NCI-H748 treated with DMSO at 0.1 percent for 48 hours (cell line): ENCODE measurements at regions not wholly inside any gene's neighbourhood (a gene's known extent, or its start where the extent isn't known, plus 50 kb on each side); places are given as distances from the start of the nearest gene placed in this dataset.

Experiments used
- DNase-seq: peaks from one replicate; lab custom pipeline; 2025; lab: John Stamatoyannopoulos, UW

- DNase-seq = no peak
These were observed 256.4 kb downstream of the MEIS1 start for GRCh38 chr2:66691031-66691965.

- no peak for DNase-seq
These were observed 257.7 kb downstream of the MEIS1 start for GRCh38 chr2:66692521-66693054.

GRCh38 chr2:66693076-66693965 lies 258.4 kb downstream of the MEIS1 start:
- DNase-seq = no peak

GRCh38 chr2:66694087-66694860 lies 259.3 kb downstream of the MEIS1 start:
- DNase-seq = no peak

GRCh38 chr2:66695226-66695735 lies 260.4 kb downstream of the MEIS1 start:
- DNase-seq = no peak

DNA sequence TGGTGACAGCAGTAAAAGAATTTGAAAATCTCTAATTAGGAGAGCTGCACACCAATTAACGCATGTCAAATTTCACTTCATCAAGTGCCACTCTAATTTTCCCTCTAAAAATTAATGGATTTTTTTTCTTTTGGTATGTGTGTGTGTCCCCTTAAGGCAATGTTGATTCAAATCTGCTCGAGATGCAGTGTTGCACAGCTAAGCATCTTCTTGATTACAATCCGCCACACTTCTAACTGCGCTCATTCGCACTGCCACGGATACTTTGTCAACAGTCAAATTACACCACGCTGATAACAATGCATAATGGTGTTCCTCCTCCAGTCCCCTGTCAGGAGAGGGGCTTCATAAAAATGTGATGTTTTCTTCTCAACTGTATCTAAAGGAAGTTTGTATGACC lies 261.4 kb downstream of the MEIS1 start:
- DNase-seq = peak; percentile 38

GRCh38 chr2:66696886-66697285 lies 262.0 kb downstream of the MEIS1 start:
- no peak for DNase-seq

GRCh38 chr2:66697366-66697765 lies 262.4 kb downstream of the MEIS1 start:
- DNase-seq = no peak

DNA sequence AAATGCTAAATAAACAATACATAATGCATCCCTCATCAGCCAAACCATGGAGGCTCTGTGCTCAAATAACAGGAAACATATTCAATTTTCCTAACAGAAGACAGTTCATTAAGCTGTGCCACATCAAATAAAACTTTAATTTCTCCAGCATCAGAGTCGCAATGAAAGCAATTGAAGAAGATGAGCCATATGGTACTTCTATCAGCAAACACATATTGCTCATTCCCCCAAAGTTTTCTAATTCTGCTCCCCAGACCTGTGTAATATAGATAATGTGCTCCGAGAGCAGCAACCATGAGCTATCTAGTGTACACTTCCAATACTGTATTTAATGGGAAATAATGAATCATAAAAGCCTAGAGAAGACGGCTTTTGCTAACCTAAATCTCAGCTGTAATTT lies 263.2 kb downstream of the MEIS1 start:
- no peak for DNase-seq

GRCh38 chr2:66698576-66699239 lies 263.8 kb downstream of the MEIS1 start:
- DNase-seq = no peak

- DNase-seq = no peak
These were observed 264.5 kb downstream of the MEIS1 start for GRCh38 chr2:66699416-66699792.

GRCh38 chr2:66699793-66700676 lies 265.1 kb downstream of the MEIS1 start:
- peak; percentile 71 for DNase-seq

DNA sequence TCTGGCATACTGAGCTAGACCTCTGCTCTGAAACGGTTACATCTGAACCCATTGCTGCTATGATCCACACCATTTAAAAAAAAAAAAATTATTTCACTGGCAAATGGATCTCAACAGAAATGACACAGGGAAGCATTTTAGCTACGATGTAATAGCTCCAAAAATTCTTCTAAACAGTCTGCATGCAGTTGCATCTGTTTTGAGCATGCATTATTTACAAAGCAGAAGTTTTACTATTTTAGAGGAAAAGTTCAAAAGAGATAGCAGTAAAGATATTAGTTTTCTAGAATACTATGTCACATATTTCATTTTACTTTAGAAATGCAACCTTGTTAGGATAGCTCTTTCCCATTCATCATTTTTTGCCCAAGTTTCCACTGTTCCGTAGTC lies 265.7 kb downstream of the MEIS1 start:
- no peak for DNase-seq

GRCh38 chr2:66701251-66701650 lies 266.3 kb downstream of the MEIS1 start:
- DNase-seq = no peak

GRCh38 chr2:66701656-66702055 lies 266.7 kb downstream of the MEIS1 start:
- DNase-seq = no peak

DNA sequence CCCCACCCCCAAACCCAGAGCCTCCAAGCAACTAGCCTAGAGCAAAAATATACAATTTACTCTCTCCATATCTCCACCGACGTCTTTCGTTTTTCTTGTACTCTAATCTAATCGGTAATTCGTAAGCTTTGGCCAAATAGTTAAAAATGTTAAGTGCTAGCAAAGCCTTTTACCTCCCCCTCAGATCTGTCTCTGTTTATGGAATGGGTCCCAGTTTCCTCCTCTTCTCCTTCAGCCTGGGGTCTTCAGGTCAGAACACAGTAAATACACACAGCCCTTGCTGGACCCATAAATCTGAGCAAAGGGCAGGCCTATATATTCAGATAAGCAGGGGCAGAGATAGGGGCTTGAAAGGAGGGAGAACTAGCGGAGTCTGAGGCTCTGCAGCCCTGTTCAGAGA lies 267.4 kb downstream of the MEIS1 start:
- no peak for DNase-seq

GRCh38 chr2:66704786-66705185 lies 269.9 kb downstream of the MEIS1 start:
- DNase-seq = no peak

DNA sequence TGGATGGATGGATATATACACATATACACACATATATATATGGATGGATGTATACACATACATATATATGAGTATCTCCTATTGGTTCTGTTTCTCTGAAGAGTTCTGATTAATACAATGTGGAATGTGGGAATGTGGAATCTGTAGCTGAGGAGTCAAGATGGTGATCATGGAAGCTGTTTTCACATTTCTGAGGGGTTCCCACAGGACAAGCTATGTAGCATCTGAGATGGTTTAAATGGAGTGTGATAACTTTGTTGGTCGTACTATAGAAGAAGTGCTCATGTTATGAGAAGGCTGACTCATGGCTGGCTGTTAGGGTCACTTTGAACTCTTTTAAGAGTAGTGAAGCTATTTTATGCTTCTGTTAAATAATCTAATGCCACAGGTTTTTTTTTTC lies 279.7 kb downstream of the MEIS1 start:
- no peak for DNase-seq

- DNase-seq = no peak
These were observed 282.4 kb downstream of the MEIS1 start for GRCh38 chr2:66717218-66717905.
